Trophoblast cell (in vitro differentiated cells and primary cell): ENCODE measurements at regions not wholly inside any gene's neighbourhood (a gene's known extent, or its start where the extent isn't known, plus 50 kb on each side); places are given as distances from the start of the nearest gene placed in this dataset.
A peak's percentile ranks its signal among the peaks of the same experiment; 100 is the strongest.

Source experiments
- DNase-seq, 2 donors: peaks; one replicate each; pipeline ENCODE4 v3.0.0-alpha.2; 2016
- H2AFZ ChIP-seq: 2 replicates; pipeline ENCODE4 v1.6.1; 2013; ENCODE audit warnings: low read length, moderate library complexity, mild to moderate bottlenecking; ENCODE audit not compliant: insufficient read depth, poor library complexity
- H2AK5ac ChIP-seq: 2 replicates; pipeline ENCODE4 v1.6.1; 2013; ENCODE audit warnings: mild to moderate bottlenecking, low read length
- H2BK120ac ChIP-seq: 2 replicates; pipeline ENCODE4 v1.6.1; 2013; ENCODE audit warnings: low read length, mild to moderate bottlenecking, moderate library complexity; ENCODE audit not compliant: insufficient read depth, poor library complexity
- H2BK12ac ChIP-seq: 2 replicates; pipeline ENCODE4 v1.6.1; 2013; ENCODE audit warnings: mild to moderate bottlenecking, low read length, moderate library complexity
- H2BK5ac ChIP-seq: 2 replicates; pipeline ENCODE4 v1.6.1; 2013; ENCODE audit warnings: low read length, low read depth, moderate library complexity, mild to moderate bottlenecking; ENCODE audit not compliant: poor library complexity
- H3K14ac ChIP-seq: 2 replicates; pipeline ENCODE4 v1.6.1; 2013; ENCODE audit warnings: mild to moderate bottlenecking, low read length
- H3K18ac ChIP-seq: 2 replicates; pipeline ENCODE4 v1.6.1; 2013; ENCODE audit warnings: mild to moderate bottlenecking, low read length
- H3K23ac ChIP-seq: 2 replicates; pipeline ENCODE4 v1.6.1; 2013; ENCODE audit warnings: low read length
- H3K27ac ChIP-seq: 2 replicates; pipeline ENCODE4 v1.5.1; 2013; ENCODE audit warnings: low read depth, mild to moderate bottlenecking, inconsistent platforms, low read length, moderate library complexity
- H3K27me3 ChIP-seq: 2 replicates; pipeline ENCODE4 v1.6.1; 2013; ENCODE audit warnings: inconsistent platforms, mild to moderate bottlenecking, low read length, moderate library complexity; ENCODE audit not compliant: insufficient read depth
- H3K36me3 ChIP-seq, 2 experiments: 1 replicate in 1 of 2; 2 replicates in 1 of 2; pipeline ENCODE4 v1.6.1; 2013; ENCODE audit warnings: low read length in 2 of 2, mild to moderate bottlenecking in 2 of 2, moderate library complexity in 1 of 2; ENCODE audit not compliant: insufficient read depth in 2 of 2, control insufficient read depth in 1 of 2
- H3K4ac ChIP-seq: 2 replicates; pipeline ENCODE4 v1.6.1; 2013; ENCODE audit warnings: low read depth, mild to moderate bottlenecking, low read length, moderate library complexity
- H3K4me1 ChIP-seq, 2 experiments: 1 replicate in 1 of 2; 2 replicates in 1 of 2; pipeline ENCODE4 v1.6.1; 2013; ENCODE audit warnings: low read length in 2 of 2, mild to moderate bottlenecking in 2 of 2, moderate library complexity in 1 of 2; ENCODE audit not compliant: insufficient read depth in 2 of 2, control insufficient read depth in 1 of 2
- H3K4me2 ChIP-seq: 2 replicates; pipeline ENCODE4 v1.6.1; 2013; ENCODE audit warnings: inconsistent platforms, mild to moderate bottlenecking, low read length, moderate library complexity
- H3K4me3 ChIP-seq: 2 replicates; pipeline ENCODE4 v1.5.1; 2013; ENCODE audit warnings: mild to moderate bottlenecking, low read depth, low read length, inconsistent platforms
- H3K79me1 ChIP-seq: one replicate; pipeline ENCODE4 v1.6.1; 2013; ENCODE audit warnings: low read length
- H3K79me2 ChIP-seq: 2 replicates; pipeline ENCODE4 v1.6.1; 2013; ENCODE audit warnings: low read length, mild to moderate bottlenecking; ENCODE audit not compliant: control insufficient read depth, insufficient read depth, poor library complexity
- H3K9ac ChIP-seq: 2 replicates; pipeline ENCODE4 v1.6.1; 2013; ENCODE audit warnings: mild to moderate bottlenecking, low read length
- H3K9me3 ChIP-seq: 2 replicates; pipeline ENCODE4 v1.6.1; 2013; ENCODE audit warnings: low read depth, mild to moderate bottlenecking, control low read depth, inconsistent platforms, low read length; ENCODE audit not compliant: insufficient read depth
- H4K12ac ChIP-seq: 2 replicates; pipeline ENCODE4 v1.6.1; 2013; ENCODE audit warnings: low read depth, mild to moderate bottlenecking, low read length, moderate library complexity
- H4K8ac ChIP-seq: 2 replicates; pipeline ENCODE4 v1.6.1; 2013; ENCODE audit warnings: low read depth, mild to moderate bottlenecking, low read length, moderate library complexity
- H4K91ac ChIP-seq: one replicate; pipeline ENCODE4 v1.6.1; 2013; ENCODE audit warnings: low read depth, mild to moderate bottlenecking, low read length, moderate library complexity
- whole genome bisulfite sequencing: extraction: QIAGEN DNeasy Blood & Tissue Kit; methylation state at CpG from one replicate; pipeline ENCODE4 v1.1.7; 2013; ENCODE audit warnings: missing lambda C conversion rate; ENCODE audit not compliant: insufficient read length, insufficient coverage; ENCODE audit errors: extremely low coverage; 5-methylcytosine and 5-hydroxymethylcytosine counted together

DNA sequence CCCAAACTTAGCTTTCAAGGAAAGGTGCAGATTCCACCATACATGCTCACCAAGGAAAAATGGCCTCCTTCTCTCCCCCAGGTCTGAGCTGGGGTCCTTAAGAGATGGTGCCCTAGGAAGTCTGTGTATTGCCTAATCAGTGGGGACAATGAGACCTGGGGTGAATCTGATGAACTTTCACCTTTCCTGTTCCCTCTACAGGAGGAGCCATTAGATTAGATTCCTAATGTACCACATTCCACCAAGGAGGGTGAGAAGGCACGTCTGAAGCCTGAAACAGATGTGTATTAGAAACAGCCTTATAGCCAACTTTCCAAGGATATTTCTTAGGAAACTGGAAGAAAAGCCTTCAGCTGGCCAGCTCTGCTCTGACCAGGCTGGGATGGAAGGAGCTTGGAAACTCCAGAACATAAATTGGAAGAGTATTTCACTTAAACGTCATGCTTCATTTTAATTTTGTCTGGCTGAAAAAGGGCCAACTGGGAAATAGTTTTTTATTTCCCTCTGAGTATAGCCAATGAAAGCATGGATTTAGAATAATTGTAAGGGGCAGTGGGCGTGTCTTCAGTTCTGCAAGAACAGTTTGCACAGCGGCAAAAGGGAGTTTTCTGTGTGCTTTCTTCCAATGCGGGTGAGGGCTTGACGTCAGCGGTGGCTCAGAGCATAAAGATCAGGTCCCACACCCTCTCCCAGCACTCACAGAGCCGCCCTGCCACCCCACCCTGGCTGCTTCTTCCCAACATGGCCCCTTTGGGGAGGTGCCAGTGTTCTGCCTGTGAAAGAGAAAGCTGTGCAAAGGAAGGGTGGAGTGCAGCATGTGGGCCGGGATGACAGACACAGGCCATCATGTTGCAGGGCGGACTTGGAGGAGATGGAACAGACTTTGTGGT, 210.9 kb downstream of the ESM1 start:
- Histone ChIP-seq H3K79me2 (no peaks in the 10 kb centered on the region), H3K4me3 (no peak overlapping the region), H3K18ac (no peak overlapping the region), H3K27me3 (no peaks in the 10 kb centered on the region), H3K14ac (no peak overlapping the region), H2BK120ac (no peak overlapping the region), H3K4me1 (peaks cover 0 to 2% of the 10 kb centered on the region in 2 experiments), H3K23ac (no peak overlapping the region), H3K4ac (no peak overlapping the region), H3K9me3 (no peaks in the 10 kb centered on the region), H3K9ac (no peak overlapping the region), H3K4me2 (no peak overlapping the region), H4K8ac (no peak overlapping the region), H2AK5ac (no peak overlapping the region), H2AFZ (no peak overlapping the region), H3K79me1 (no peaks in the 10 kb centered on the region), H4K91ac (no peak overlapping the region), H3K27ac (no peak overlapping the region), H3K36me3 (no peaks in the 10 kb centered on the region), H2BK12ac (no peak overlapping the region), H4K12ac (no peak overlapping the region), H2BK5ac (no peak overlapping the region)
- DNase-seq = no peak
- no CpG with 5 or more reads among the region's 10 CpGs for WGBS

DNA sequence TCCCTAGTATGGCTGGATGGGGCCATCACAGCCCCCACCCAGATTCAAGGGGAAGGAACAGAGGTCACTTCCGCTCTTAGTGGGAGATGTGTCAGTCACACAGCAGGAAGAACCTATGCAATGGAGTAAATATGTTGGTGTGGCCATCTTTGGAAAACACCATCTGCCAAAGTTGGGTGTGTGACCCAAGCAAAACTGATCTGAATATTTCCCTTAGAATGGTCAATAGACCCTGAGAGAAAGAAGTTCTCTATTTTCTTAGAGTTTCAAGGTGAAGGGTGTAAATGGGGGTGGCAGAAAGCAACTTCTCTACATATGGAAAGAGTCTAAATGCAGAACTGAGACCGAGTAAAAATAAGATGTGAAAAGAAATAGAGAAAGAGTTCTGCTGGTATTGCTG, 212.7 kb downstream of the ESM1 start:
- H3K4me3 ChIP-seq = no peak overlapping the region
- no peaks in the 10 kb centered on the region for H3K79me1 ChIP-seq
- no peak overlapping the region for H3K23ac ChIP-seq
- no peak overlapping the region for H2AK5ac ChIP-seq
- no peak overlapping the region for H2BK120ac ChIP-seq
- H3K18ac ChIP-seq = no peak overlapping the region
- DNase-seq = no peak
- no peak overlapping the region for H3K9ac ChIP-seq
- H3K14ac ChIP-seq = no peak overlapping the region
- H3K27me3 ChIP-seq = no peaks in the 10 kb centered on the region
- H2AFZ ChIP-seq = no peak overlapping the region
- H3K9me3 ChIP-seq = no peaks in the 10 kb centered on the region
- no peak overlapping the region for H2BK5ac ChIP-seq
- no peak overlapping the region for H4K8ac ChIP-seq
- no CpG with 5 or more reads among the region's 2 CpGs for WGBS
- H3K27ac ChIP-seq = no peak overlapping the region
- no peak overlapping the region for H4K91ac ChIP-seq
- no peak overlapping the region for H4K12ac ChIP-seq
- no peak overlapping the region for H3K4ac ChIP-seq
- H3K36me3 ChIP-seq = no peaks in the 10 kb centered on the region
- no peaks in the 10 kb centered on the region for H3K79me2 ChIP-seq
- no peak overlapping the region for H2BK12ac ChIP-seq
- H3K4me2 ChIP-seq = no peak overlapping the region
- peaks cover 0 to 2% of the 10 kb centered on the region in 2 experiments for H3K4me1 ChIP-seq

DNA sequence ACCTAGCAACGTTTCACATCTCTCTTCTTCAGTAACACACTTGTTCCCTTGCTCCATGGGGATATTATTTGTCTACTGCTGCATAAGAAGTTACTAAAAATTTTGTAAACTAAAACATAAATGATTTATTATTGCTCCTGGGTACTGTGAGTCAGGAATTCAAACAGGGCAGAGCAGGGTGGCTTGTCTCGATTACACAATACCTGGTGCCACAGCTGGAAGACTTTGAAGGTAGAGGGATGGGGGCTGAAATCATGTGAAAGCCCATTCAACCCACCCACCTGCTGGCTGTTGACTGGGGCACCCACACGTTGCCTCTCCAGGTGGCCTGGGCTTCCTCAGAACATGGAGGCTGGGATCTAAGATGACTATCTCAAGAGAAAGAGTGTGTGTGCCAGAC, 213.2 kb downstream of the ESM1 start:
- H3K4me2 ChIP-seq = no peak overlapping the region
- no peaks in the 10 kb centered on the region for H3K79me1 ChIP-seq
- H3K27ac ChIP-seq = no peak overlapping the region
- H3K4ac ChIP-seq = no peak overlapping the region
- peaks cover 0 to 2% of the 10 kb centered on the region in 2 experiments for H3K4me1 ChIP-seq
- WGBS = no CpG with 5 or more reads among the region's 3 CpGs
- H3K27me3 ChIP-seq = no peaks in the 10 kb centered on the region
- no peak overlapping the region for H4K12ac ChIP-seq
- H3K9ac ChIP-seq = no peak overlapping the region
- no peak overlapping the region for H2BK120ac ChIP-seq
- no peak overlapping the region for H4K8ac ChIP-seq
- no peaks in the 10 kb centered on the region for H3K79me2 ChIP-seq
- no peaks in the 10 kb centered on the region for H3K9me3 ChIP-seq
- H2AFZ ChIP-seq = no peak overlapping the region
- H2BK5ac ChIP-seq = no peak overlapping the region
- no peak overlapping the region for H3K18ac ChIP-seq
- no peak overlapping the region for H3K14ac ChIP-seq
- no peak overlapping the region for H3K4me3 ChIP-seq
- no peaks in the 10 kb centered on the region for H3K36me3 ChIP-seq
- no peak overlapping the region for H2AK5ac ChIP-seq
- H2BK12ac ChIP-seq = no peak overlapping the region
- H3K23ac ChIP-seq = no peak overlapping the region
- no peak overlapping the region for H4K91ac ChIP-seq
- DNase-seq = no peak

DNA sequence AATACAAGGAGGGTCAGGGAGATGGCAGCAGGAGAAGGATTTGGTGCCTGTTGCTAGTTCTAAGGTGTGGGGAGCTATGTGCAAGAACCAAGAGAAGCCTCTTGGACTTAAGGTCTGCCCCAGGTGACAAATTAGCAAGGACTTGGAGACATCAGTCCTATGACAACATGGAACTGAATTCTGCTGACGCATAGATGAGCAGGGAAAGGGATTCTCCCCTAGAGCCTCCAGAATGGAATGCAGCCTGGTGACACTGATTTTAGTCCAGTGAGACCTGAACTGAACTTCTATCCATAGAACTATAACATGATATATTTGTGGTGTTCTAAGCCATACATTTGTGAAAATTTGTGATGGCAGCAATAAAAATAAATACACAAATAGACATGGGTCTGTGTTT, 215.6 kb downstream of the ESM1 start:
- Histone ChIP-seq H3K27me3 (no peaks in the 10 kb centered on the region), H3K18ac (no peak overlapping the region), H3K4me2 (no peak overlapping the region), H3K36me3 (no peaks in the 10 kb centered on the region), H3K23ac (no peak overlapping the region), H3K14ac (no peak overlapping the region), H2BK12ac (no peak overlapping the region), H3K9ac (no peak overlapping the region), H4K91ac (no peak overlapping the region), H2BK5ac (no peak overlapping the region), H3K79me2 (no peaks in the 10 kb centered on the region), H3K4me3 (no peak overlapping the region), H2BK120ac (no peak overlapping the region), H3K9me3 (no peaks in the 10 kb centered on the region), H4K8ac (no peak overlapping the region), H2AFZ (no peak overlapping the region), H3K4ac (no peak overlapping the region), H3K4me1 (peaks cover 2 to 6% of the 10 kb centered on the region in 2 experiments), H3K79me1 (no peaks in the 10 kb centered on the region), H3K27ac (no peak overlapping the region), H4K12ac (no peak overlapping the region), H2AK5ac (no peak overlapping the region)
- no CpG with 5 or more reads among the region's 1 CpG for WGBS
- peak; percentile 57 to 78 for DNase-seq
